Activated CD4-positive, alpha-beta T cell treated with anti-CD3 and anti-CD28 coated beads, Interleukin-2, amount 50 U/mL, for 16 hours (primary cell): ENCODE measurements at regions not wholly inside any gene's neighbourhood (a gene's known extent, or its start where the extent isn't known, plus 50 kb on each side); places are given as distances from the start of the nearest gene placed in this dataset.
"Not testable (repeated sequence)": the region's sequence is repeated elsewhere in the genome, so short reads cannot be mapped to it uniquely, and the experiment has no call there.

Experiments used
- DNase-seq: peaks from one replicate; pipeline ENCODE4 v3.0.0-alpha.2; 2020

- DNase-seq: no peak
These were observed 70.4 kb downstream of the GADD45G start for GRCh38 chr9:89675058-89675742.

DNA sequence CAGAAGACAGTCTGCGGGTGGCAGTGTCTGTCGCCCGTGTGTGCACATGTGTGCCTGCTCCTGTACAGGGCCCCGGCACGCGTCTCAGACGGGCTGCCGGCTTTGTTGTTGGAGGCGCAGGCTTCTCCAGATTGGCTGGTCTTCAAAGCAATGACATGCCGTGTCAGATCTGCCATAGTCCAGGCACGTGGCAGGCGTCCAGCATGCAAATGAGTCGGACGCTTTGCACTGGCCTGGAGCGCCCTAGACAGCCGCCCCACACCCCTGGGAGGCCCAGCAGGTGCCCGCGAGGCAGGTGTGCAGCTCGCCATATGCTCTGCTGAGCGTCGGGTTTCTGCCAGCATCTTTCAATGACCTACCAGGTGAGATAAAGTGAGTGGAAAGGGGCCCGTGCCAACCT lies 71.5 kb downstream of the GADD45G start:
- DNase-seq: no peak

GRCh38 chr9:89677702-89678395 lies 73.0 kb downstream of the GADD45G start:
- DNase-seq: no peak

DNA sequence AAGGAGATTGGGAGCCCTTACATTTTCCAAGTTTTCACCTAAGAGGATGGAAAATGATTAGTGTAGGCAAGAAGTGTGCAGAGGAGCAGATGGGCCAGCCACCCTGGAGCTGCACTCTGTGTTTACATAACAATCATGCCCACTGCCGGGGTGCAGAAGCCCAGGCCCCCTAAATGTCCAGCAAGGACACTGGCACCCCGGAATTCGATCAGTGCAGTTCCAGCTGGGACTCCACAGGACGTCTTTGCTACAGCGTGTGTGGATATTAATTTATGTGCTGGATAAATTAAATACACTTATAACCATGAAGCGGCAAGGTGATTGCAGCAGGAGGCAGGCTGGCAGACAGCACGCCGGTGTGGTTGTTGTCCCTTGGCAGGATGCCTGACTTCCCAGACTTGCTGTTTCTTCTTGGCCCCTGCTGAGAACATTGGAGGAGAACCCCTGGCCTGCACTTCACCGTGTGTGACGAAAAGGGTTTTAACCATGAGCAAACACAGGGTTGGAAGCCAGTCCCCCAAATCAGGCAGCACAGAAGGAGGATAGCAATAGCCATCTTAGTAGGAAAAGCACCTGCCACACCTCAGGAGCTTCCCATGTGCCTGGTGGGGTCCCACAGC lies 73.7 kb downstream of the GADD45G start:
- no peak for DNase-seq

GRCh38 chr9:89679016-89679415 lies 74.2 kb downstream of the GADD45G start:
- DNase-seq: no peak

DNA sequence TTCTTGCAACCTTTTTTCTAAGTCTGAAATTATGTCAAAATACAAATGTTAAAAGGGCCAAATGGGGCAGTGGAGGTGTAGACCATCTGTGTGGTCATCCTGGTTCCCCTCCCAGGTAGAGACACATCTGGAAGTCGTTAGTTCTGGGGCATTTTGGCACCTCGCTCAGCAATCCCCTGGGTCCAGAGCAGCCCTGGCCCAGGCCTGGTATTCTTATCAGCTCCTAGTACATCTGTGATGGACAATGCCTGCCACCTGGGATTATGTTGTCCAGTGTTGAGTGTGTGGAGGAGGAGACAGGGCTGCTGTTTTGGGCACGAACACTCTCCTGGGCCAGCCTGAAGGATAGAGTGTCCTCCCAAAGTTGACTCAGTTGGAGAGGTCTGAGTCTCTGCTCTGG lies 74.8 kb downstream of the GADD45G start:
- no peak for DNase-seq

DNA sequence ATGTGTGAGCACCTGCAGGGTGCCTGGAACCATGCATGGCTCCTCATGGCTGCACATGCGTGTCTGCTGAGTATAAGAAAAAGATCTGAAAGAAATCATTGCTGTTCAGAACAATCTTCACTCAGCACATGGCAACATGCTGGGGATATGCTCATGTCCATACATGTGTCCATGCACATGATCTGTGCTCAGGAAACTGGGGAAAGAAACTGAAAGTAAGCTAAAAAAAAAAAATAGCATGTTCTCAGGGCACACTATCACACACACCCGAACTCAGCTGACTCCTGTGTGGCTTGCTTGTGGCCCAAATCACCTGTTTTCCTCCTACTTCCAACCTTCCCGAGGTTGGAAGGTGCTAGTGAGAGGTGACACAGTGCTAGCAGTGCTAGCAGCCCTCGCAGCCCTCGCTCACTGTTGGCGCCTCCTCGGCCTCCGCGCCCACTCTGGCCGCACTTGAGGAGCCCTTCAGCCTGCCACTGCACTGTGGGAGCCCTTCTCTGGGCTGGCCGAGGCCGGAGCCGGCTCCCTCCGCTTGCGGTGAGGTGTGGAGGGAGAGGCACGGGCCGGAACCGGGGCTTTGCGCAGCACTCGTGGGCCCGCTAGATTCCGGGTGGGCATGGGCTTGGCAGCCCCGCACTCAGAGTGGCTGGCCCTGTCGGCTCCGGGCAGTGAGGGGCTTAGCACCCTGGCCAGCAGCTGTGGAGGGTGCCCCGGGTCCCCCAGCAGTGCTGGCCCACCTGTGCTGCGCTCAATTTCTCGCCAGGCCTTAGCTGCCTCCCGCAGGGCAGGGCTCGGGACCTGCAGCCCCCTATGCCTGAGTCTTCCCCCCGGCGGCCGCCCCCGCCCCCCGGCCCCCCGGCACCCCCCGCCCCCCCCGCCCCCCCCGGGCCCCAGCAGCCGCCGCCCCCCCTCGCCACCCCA lies 76.0 kb downstream of the GADD45G start:
- no peak for DNase-seq

DNA sequence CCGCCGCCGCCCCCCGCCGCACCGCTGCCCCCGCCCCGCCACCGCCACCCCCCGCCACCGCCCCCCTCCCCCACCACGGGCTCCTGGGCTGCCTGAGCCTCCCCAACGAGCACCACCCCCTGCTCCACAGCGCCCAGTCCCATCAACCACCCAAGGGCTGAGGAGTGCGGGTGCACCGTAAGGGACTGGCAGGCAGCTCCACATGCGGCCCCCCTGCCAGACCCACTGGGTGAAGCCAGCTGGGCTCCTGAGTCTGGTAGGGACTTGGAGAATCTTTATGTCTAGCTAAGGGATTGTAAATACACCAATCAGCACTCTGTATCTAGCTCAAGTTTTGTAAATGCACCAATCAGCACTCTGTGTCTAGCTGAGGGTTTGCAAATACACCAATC lies 76.7 kb downstream of the GADD45G start:
- DNase-seq: not testable (repeated sequence)

DNA sequence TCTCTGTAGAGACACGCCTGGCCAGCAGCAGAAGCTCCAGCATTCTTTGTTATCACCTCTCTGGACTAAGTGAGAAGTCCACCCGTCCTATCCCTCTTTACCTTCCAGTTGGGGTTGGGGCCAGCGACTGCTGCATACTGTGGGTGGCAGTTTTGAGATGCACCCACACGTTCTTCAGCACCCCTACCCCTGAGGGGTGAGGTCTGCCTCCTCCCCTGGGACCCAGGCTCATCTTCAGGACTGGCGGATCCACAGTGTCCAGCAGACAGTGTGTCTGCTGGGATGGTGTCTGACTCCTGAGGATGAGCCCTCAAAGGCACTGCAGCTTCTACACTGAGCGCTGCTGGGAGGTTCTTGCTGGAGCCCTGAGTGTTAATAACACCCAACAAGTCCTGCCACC lies 78.8 kb downstream of the GADD45G start:
- no peak for DNase-seq

DNA sequence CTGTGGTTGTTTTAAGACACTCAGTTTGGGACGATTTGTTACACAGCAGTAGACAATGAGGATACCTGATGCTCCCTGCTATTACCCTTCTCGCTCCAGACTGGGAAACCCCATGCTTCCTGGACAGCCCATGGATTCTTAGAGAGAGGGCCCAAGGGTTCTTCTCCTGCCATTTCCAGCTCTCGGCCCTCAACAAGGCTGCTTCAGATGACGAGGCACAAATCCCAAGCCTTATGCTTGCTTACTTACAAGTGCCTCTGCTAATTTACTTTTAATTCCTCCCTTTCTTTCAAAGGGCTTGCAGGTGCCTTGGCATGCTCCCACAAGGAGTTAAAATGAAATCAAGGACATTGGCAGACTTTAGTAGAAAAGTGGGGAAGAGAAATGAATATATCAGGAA lies 79.4 kb downstream of the GADD45G start:
- no peak for DNase-seq

DNA sequence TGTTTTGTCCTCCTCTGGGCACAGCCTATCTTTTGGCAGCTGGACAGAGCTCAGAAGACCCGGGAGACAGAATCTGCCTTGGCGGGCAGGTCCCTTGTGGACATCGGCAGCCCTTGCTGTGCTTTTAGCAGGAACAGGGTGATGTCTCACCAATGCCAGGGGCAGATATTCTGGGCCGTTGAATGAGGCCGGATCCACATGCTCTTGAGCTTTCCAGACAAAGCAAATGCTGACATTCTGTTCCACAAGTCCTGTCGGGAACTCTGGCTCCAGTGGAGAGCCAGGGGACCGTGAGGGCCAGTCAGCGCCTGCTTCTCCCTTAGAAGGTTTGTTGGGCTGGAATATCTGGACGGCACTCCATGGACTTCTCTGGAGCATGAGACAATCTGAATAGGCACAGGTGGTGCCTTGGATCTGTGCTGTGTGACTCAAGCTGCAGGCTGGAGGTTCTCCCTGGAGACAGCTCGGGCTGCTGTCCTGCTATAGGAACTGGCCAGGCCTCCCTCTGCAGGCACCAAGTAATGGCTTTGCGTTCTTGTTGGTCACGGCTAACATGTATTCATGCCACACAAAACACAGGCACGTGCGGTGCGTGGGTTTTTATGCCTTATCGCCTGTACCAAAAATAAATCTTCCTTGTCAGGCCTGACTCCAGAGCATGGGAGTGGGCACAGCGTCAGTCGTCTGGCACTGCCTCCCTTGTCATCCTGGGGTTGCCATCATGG lies 80.3 kb downstream of the GADD45G start:
- no peak for DNase-seq

- no peak for DNase-seq
These were observed 80.9 kb downstream of the GADD45G start for GRCh38 chr9:89685698-89686097.

DNA sequence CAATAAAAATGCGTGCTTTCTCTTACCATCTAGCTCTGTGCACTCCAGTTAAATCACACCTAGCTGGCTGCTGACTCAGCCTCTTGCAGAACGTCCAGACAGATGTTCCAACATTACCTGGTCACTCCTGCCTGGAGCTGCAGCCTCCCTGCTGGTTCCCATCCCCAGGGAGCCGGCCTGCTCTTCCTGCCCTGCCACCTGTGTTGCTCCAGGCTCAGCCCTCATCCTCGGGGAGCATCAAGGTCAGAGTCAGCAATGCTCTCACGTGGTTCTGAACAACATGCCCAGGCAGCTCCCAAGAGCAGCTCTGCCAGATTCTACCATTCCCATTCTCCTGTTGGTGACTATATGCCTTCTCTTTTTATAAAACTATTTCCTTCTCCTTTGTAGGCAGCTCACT lies 81.3 kb downstream of the GADD45G start:
- DNase-seq: no peak

DNA sequence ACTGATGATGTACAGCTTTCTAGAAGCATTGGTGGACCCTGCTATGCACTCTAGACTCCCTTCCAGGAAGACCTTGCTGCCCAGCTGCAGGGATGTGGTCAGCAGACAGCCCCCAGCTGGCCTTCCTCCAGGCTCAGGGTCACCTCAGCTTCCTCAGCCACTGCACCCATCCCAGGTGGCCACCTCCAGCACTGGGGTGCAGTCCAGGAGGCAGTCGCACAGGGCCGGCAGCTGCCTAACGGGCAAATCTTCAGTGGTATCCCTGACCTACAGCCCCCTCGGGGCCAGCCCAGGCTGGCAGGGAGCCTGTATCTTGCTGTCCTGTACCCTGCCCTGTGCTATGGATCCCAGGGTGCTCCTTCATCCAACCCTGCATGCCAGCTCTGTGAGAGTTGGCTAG lies 81.8 kb downstream of the GADD45G start:
- no peak for DNase-seq

GRCh38 chr9:89687188-89687587 lies 82.4 kb downstream of the GADD45G start:
- DNase-seq: no peak

- DNase-seq: no peak
These were observed 83.0 kb downstream of the GADD45G start for GRCh38 chr9:89687848-89688247.

DNA sequence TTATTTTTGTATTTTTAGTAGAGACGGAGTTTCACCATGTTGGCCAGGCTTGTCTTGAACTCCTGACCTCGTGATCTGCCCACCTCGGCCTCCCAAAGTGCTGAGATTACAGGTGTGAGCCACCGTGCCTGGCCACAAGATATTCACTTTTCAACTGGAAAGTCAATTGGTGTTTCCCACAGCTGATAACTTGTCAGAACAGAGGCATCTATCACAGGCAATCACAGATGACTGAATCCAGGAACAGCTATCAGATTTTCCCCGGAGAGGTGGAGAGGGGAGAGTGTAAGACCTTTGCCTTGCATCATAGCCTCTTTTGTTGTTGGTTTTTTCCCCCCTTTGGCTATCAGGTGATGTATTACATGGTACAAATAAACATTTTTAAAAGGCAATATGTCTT lies 84.5 kb downstream of the GADD45G start:
- peak; percentile 14 for DNase-seq

DNA sequence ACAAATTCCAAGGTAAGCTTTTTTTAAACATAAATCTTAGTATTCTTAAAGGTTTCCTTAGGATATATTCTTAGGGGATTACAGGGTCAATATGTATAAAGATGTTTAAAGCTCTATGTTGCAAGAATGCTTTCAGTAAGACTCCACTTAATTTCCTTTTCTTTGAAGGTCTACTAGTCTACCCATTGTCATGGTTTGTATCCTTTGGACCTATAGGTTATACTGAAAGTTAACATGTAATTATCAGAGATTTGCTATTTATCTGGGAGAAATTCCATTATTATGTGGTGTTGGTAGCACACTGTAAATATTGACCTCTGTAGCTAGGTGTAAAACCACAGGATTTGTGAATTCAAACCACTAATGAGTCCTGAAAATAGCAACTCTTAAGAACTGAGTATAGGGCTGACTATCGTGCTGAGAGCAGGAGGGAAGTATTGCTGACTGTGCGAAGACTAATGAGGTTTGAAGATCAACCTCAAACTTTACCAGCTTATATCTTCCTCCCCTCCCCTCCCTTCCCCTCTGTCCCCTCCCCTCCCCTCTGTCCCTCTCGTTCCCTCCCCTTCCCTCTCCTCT lies 85.6 kb downstream of the GADD45G start:
- peak; percentile 45 for DNase-seq

DNA sequence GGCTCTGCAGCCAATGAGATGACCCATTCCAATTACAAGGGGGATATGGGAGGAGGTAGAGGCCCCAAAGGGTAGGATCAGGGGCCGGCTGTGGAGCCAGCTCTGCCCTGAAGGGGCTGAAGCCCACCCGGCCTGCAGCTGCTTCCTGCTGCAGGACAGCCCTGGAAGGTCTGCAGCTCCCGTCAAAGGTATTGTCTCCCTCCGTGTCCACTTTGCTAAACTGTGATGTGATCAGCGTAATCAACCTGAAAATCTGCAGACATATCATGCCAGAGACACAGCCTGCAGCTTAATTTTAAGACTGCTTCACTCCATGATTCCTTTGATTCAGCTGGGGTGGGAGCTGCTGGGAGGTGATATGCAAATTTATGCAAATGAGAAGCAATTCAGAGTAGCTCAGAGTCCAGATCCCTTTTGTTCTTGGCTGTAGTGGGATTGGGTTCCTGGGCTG lies 90.7 kb downstream of the GADD45G start:
- DNase-seq: no peak

DNA sequence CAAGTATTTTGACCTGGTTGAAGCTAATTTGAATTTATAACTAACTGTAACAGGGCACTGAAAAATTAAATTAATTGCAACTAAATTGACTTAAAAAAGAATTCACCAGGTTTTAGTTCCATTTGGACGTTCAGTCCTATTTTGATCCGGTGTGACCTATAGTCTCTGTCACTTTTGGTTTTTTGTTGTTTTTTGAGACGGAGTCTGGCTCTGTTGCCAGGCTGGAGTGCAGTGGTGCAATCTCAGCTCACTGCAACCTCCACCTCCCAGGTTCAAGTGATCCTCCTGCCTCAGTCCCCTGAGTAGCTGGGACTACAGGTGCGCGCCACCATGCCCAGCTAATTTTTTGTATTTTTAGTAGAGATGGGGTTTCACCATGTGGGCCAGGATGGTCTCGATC lies 91.2 kb downstream of the GADD45G start:
- not testable (repeated sequence) for DNase-seq

DNA sequence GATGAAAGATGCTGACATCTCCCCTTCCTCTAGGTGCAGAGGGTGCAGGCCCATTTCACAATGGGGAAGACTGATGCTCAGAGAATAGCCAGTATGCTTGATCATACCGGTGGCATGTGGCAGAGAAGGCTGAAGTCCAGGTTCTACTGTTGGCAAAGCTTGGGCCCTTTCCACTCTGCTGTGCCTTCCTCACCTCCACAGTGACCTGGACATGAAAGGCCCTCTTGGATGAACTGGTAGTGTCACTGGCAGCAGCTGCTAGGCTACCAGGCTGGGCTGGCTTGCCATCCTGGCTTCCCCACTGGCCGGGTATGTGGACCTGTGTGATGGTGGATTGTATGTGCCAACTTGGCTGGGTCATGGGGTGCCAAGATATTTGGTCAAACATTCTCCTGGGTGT lies 92.0 kb downstream of the GADD45G start:
- DNase-seq: no peak

DNA sequence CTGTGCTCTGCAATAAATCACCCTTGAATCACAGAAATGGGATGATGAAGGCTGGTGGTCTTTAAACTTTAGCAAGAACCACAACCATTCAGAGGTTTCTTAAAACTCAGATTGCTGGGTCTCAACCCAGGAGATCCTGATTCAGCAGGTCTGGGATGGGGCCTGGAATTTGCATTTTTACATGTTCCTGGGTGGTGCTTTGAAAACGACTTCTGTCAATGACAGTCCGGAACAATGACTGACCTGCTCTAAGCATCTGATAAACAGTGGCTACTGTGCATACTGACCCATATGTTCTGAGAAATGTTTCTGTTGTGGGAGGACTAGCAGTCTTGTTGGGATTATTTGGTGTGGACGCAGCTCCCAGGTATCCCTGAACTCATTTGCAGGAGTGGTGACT lies 92.7 kb downstream of the GADD45G start:
- no peak for DNase-seq
